ENCODE measurements at regions not wholly inside any gene's neighbourhood (a gene's known extent, or its start where the extent isn't known, plus 50 kb on each side); places are given as distances from the start of the nearest gene placed in this dataset.

- Histone ChIP-seq H3K4me1 (ENCODE audit: insufficient read depth, poor library complexity, severe bottlenecking) (no peaks in the 10 kb centered on the region), H3K9me3 (ENCODE audit: severe bottlenecking) (peaks cover 2% of the 10 kb centered on the region), H3K27me3 (ENCODE audit: insufficient read depth, poor library complexity, severe bottlenecking) (no peaks in the 10 kb centered on the region), H3K4me3 (ENCODE audit: severe bottlenecking) (no peak overlapping the region), H3K27ac (ENCODE audit: poor library complexity, severe bottlenecking) (no peak overlapping the region), H3K36me3 (ENCODE audit: low read depth) (no peaks in the 10 kb centered on the region)
- DNase-seq (ENCODE audit: low spot score) = no peak
- TF ChIP-seq, protein P1, sequence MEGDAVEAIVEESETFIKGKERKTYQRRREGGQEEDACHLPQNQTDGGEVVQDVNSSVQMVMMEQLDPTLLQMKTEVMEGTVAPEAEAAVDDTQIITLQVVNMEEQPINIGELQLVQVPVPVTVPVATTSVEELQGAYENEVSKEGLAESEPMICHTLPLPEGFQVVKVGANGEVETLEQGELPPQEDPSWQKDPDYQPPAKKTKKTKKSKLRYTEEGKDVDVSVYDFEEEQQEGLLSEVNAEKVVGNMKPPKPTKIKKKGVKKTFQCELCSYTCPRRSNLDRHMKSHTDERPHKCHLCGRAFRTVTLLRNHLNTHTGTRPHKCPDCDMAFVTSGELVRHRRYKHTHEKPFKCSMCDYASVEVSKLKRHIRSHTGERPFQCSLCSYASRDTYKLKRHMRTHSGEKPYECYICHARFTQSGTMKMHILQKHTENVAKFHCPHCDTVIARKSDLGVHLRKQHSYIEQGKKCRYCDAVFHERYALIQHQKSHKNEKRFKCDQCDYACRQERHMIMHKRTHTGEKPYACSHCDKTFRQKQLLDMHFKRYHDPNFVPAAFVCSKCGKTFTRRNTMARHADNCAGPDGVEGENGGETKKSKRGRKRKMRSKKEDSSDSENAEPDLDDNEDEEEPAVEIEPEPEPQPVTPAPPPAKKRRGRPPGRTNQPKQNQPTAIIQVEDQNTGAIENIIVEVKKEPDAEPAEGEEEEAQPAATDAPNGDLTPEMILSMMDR (IDR thresholded peaks at IDR 0.05; ENCODE audit: poor library complexity, severe bottlenecking) = no peak
- no peak for ATAC-seq (ENCODE audit: low read depth)
Observed at GRCh38 chr7:85748861-85749260, 562.0 kb upstream of the SEMA3D start.

DNA sequence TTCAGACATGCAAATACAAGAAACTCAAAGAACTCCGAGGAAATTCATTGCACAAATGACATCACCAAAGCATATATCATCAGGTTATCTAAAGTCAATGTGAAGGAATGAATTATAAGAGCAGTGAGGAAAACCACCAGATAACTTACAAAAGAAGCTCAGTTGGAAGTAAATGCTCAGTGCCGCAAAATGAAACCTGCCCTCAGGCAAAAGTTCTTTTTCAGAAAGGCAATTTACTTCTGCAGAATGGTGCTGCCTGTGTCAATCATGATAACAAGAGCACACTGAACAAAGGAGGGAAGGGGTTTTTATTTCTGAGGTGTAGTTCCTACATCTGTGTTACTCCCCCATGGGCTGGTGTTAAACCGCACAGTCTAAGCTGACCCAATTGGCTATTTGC is 550.6 kb upstream of the SEMA3D start:
- ATAC-seq (ENCODE audit: low read depth) (no peak), DNase-seq (ENCODE audit: low spot score) (no peak)
- no peaks in the 10 kb centered on the region for H3K36me3 ChIP-seq (ENCODE audit: low read depth)
- no peak overlapping the region for H3K27ac ChIP-seq (ENCODE audit: poor library complexity, severe bottlenecking)
- no peaks in the 10 kb centered on the region for H3K27me3 ChIP-seq (ENCODE audit: insufficient read depth, poor library complexity, severe bottlenecking)
- H3K4me1 ChIP-seq (ENCODE audit: insufficient read depth, poor library complexity, severe bottlenecking) = no peaks in the 10 kb centered on the region
- H3K9me3 ChIP-seq (ENCODE audit: severe bottlenecking) = no peaks in the 10 kb centered on the region
- TF ChIP-seq, protein P1 (IDR thresholded peaks at IDR 0.05; ENCODE audit: poor library complexity, severe bottlenecking) = no peak
- no peak overlapping the region for H3K4me3 ChIP-seq (ENCODE audit: severe bottlenecking)

- Histone ChIP-seq H3K4me1 (ENCODE audit: insufficient read depth, poor library complexity, severe bottlenecking) (no peaks in the 10 kb centered on the region), H3K4me3 (ENCODE audit: severe bottlenecking) (no peak overlapping the region), H3K27ac (ENCODE audit: poor library complexity, severe bottlenecking) (no peak overlapping the region), H3K36me3 (ENCODE audit: low read depth) (no peaks in the 10 kb centered on the region), H3K27me3 (ENCODE audit: insufficient read depth, poor library complexity, severe bottlenecking) (no peaks in the 10 kb centered on the region), H3K9me3 (ENCODE audit: severe bottlenecking) (no peaks in the 10 kb centered on the region)
- TF ChIP-seq, protein P1 (IDR thresholded peaks at IDR 0.05; ENCODE audit: poor library complexity, severe bottlenecking) = no peak
- ATAC-seq (ENCODE audit: low read depth) (no peak), DNase-seq (ENCODE audit: low spot score) (no peak)
Observed at GRCh38 chr7:85736085-85736484, 549.2 kb upstream of the SEMA3D start.

- H3K9me3 ChIP-seq (ENCODE audit: severe bottlenecking) = no peaks in the 10 kb centered on the region
- no peak for DNase-seq (ENCODE audit: low spot score)
- H3K36me3 ChIP-seq (ENCODE audit: low read depth) = no peaks in the 10 kb centered on the region
- H3K4me1 ChIP-seq (ENCODE audit: insufficient read depth, poor library complexity, severe bottlenecking) = no peaks in the 10 kb centered on the region
- no peak overlapping the region for H3K27ac ChIP-seq (ENCODE audit: poor library complexity, severe bottlenecking)
- ATAC-seq (ENCODE audit: low read depth) = no peak
- TF ChIP-seq, protein P1 (IDR thresholded peaks at IDR 0.05; ENCODE audit: poor library complexity, severe bottlenecking) = no peak
- H3K27me3 ChIP-seq (ENCODE audit: insufficient read depth, poor library complexity, severe bottlenecking) = no peaks in the 10 kb centered on the region
- no peak overlapping the region for H3K4me3 ChIP-seq (ENCODE audit: severe bottlenecking)
Observed at GRCh38 chr7:85734823-85735222, 548.0 kb upstream of the SEMA3D start.

GRCh38 chr7:85733169-85733915 is 546.5 kb upstream of the SEMA3D start:
- no peaks in the 10 kb centered on the region for H3K36me3 ChIP-seq (ENCODE audit: low read depth)
- DNase-seq (ENCODE audit: low spot score) (no peak), ATAC-seq (ENCODE audit: low read depth) (no peak)
- no peaks in the 10 kb centered on the region for H3K27me3 ChIP-seq (ENCODE audit: insufficient read depth, poor library complexity, severe bottlenecking)
- no peaks in the 10 kb centered on the region for H3K9me3 ChIP-seq (ENCODE audit: severe bottlenecking)
- TF ChIP-seq, protein P1 (IDR thresholded peaks at IDR 0.05; ENCODE audit: poor library complexity, severe bottlenecking) = no peak
- H3K27ac ChIP-seq (ENCODE audit: poor library complexity, severe bottlenecking) = no peak overlapping the region
- no peak overlapping the region for H3K4me3 ChIP-seq (ENCODE audit: severe bottlenecking)
- no peaks in the 10 kb centered on the region for H3K4me1 ChIP-seq (ENCODE audit: insufficient read depth, poor library complexity, severe bottlenecking)

All from RWPE2 (cell line).